ENCODE measurements at regions not wholly inside any gene's neighbourhood (a gene's known extent, or its start where the extent isn't known, plus 50 kb on each side); places are given as distances from the start of the nearest gene placed in this dataset.

DNA sequence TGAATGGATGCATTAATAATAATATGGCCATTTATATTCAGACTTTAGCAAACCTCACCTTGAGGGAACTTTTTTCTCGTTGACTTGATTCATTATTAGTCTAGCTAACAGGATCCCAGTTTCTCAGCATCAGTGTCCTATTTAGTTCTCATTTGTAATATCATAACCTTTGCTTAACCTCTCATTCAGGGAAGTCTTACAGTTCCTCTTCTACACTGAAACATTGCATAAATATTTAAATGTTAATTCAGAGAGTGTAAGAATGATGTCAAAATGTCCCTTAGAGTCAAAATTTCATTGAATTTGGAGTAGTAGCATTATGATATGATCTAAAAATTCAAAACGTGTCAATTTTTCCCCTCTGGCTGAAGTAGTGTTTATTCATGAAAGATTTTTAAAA is 650.1 kb downstream of the EFNA5 start:
- no peak for TF ChIP-seq POLR2A (IDR thresholded peaks at IDR 0.05)
- TF ChIP-seq CTCF (IDR thresholded peaks at IDR 0.05), result no peak

Data from right lobe of liver (tissue), 4 donors.